Esophagus squamous epithelium (tissue), 4 donors: ENCODE measurements at regions not wholly inside any gene's neighbourhood (a gene's known extent, or its start where the extent isn't known, plus 50 kb on each side); places are given as distances from the start of the nearest gene placed in this dataset.

ENCODE experiments used
- POLR2A ChIP-seq, 4 donors: fragments of 450-650 bp; IDR thresholded peaks; one replicate each; pipeline ENCODE4 v1.6.1; 2017; ENCODE audit warnings: antibody characterized with exemption in 4 of 4, mild to moderate bottlenecking in 4 of 4, moderate library complexity in 3 of 4
- TF ChIP-seq, protein P1 (sequence below), 6 experiments: fragments of 450-650 bp in 4 of 6; fragments of 200-600 bp in 2 of 6; sonication (generic) in 2 of 6; IDR thresholded peaks; one replicate each; pipeline ENCODE4 v1.5.1; 2016 to 2019; ENCODE audit warnings: antibody characterized with exemption in 6 of 6, mild to moderate bottlenecking in 4 of 6, moderate library complexity in 4 of 6

- TF ChIP-seq, protein P1, sequence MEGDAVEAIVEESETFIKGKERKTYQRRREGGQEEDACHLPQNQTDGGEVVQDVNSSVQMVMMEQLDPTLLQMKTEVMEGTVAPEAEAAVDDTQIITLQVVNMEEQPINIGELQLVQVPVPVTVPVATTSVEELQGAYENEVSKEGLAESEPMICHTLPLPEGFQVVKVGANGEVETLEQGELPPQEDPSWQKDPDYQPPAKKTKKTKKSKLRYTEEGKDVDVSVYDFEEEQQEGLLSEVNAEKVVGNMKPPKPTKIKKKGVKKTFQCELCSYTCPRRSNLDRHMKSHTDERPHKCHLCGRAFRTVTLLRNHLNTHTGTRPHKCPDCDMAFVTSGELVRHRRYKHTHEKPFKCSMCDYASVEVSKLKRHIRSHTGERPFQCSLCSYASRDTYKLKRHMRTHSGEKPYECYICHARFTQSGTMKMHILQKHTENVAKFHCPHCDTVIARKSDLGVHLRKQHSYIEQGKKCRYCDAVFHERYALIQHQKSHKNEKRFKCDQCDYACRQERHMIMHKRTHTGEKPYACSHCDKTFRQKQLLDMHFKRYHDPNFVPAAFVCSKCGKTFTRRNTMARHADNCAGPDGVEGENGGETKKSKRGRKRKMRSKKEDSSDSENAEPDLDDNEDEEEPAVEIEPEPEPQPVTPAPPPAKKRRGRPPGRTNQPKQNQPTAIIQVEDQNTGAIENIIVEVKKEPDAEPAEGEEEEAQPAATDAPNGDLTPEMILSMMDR (IDR thresholded peaks at IDR 0.05), result no peak
- no peak for TF ChIP-seq POLR2A (IDR thresholded peaks at IDR 0.05)
Measured at GRCh38 chrX:40852586-40852985, 117.2 kb upstream of the MED14 start.
